NT2/D1 (cell line): ENCODE measurements at regions not wholly inside any gene's neighbourhood (a gene's known extent, or its start where the extent isn't known, plus 50 kb on each side); places are given as distances from the start of the nearest gene placed in this dataset.

Experiments used
- SUZ12 ChIP-seq: IDR thresholded peaks from 2 replicates; pipeline ENCODE4 v1.6.1; 2011; ENCODE audit not compliant: insufficient read length, insufficient read depth; ENCODE audit errors: extremely low read depth
- YY1 ChIP-seq: IDR thresholded peaks from 2 replicates; pipeline ENCODE4 v1.6.1; 2011; ENCODE audit not compliant: insufficient read length, insufficient read depth
- ZNF274 ChIP-seq: IDR thresholded peaks from 2 replicates; pipeline ENCODE4 v1.6.1; 2011; ENCODE audit warnings: mild to moderate bottlenecking, low read depth, low read length

DNA sequence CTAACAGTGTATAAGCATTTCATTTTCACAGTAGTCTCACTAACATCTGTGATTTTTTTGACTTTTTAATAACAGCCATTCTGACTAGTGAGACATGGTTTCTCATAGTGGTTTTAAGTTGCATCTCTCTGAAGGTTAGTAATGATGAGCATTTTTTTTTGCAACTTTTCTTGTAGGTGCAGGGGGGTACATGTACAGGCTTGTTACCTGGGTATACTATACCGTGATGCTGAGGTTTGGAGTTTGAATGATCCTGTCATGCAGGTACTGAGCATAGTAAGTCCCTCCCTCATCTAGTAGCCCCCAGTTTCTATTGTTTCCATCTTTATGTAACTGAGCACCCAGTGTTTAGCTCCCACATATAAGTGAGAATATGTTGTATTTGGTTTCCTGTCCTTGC is 444.6 kb upstream of the DAB2 start:
- TF ChIP-seq SUZ12 (no peak), YY1 (no peak), ZNF274 (no peak)
